Stomach smooth muscle (tissue), 2 donors: ENCODE measurements at regions not wholly inside any gene's neighbourhood (a gene's known extent, or its start where the extent isn't known, plus 50 kb on each side); places are given as distances from the start of the nearest gene placed in this dataset.
"Not testable (repeated sequence)": the region's sequence is repeated elsewhere in the genome, so short reads cannot be mapped to it uniquely, and the experiment has no call there.

Experiments used
- H3K27ac ChIP-seq: one replicate; pipeline ENCODE4 v1.7.0; 2013; ENCODE audit warnings: mild to moderate bottlenecking, low read length, inconsistent platforms
- H3K27me3 ChIP-seq, 2 donors: one replicate each; pipeline ENCODE4 v1.7.0; 2013; ENCODE audit warnings: low read length in 2 of 2; ENCODE audit not compliant: insufficient read depth in 2 of 2, control insufficient read depth in 1 of 2
- H3K36me3 ChIP-seq, 2 donors: one replicate each; pipeline ENCODE4 v1.7.0; 2013; ENCODE audit warnings: low read length in 2 of 2; ENCODE audit not compliant: control insufficient read depth in 2 of 2, insufficient read depth in 2 of 2
- H3K4me1 ChIP-seq: one replicate; pipeline ENCODE4 v1.7.0; 2013; ENCODE audit warnings: low read length; ENCODE audit not compliant: control insufficient read depth, insufficient read depth
- H3K4me3 ChIP-seq, 2 donors: one replicate each; pipeline ENCODE4 v1.7.0; 2013; ENCODE audit warnings: low read length in 2 of 2
- H3K9ac ChIP-seq, 2 donors: one replicate each; pipeline ENCODE4 v1.7.0; 2013; ENCODE audit warnings: low read length in 2 of 2, mild to moderate bottlenecking in 1 of 2
- H3K9me3 ChIP-seq, 2 donors: one replicate each; pipeline ENCODE4 v1.7.0; 2013; ENCODE audit warnings: low read length in 2 of 2; ENCODE audit not compliant: control insufficient read depth in 2 of 2
- donor health status: healthy.
- donor health status: Pancreatic carcinoma.

- no peaks in the 10 kb centered on the region for H3K36me3 ChIP-seq
- no peaks in the 10 kb centered on the region for H3K9me3 ChIP-seq
- H3K27me3 ChIP-seq: no peaks in the 10 kb centered on the region
- H3K27ac ChIP-seq: no peak overlapping the region
- H3K4me1 ChIP-seq: no peaks in the 10 kb centered on the region
- H3K9ac ChIP-seq: no peak overlapping the region
- H3K4me3 ChIP-seq: no peak overlapping the region
These were observed 339.5 kb upstream of the PAPPA start for GRCh38 chr9:115814081-115814480.

GRCh38 chr9:115815786-115816185 is 337.8 kb upstream of the PAPPA start:
- no peaks in the 10 kb centered on the region for H3K4me1 ChIP-seq
- no peak overlapping the region for H3K9ac ChIP-seq
- H3K9me3 ChIP-seq: no peaks in the 10 kb centered on the region
- no peak overlapping the region for H3K4me3 ChIP-seq
- no peak overlapping the region for H3K27ac ChIP-seq
- H3K36me3 ChIP-seq: no peaks in the 10 kb centered on the region
- no peaks in the 10 kb centered on the region for H3K27me3 ChIP-seq

GRCh38 chr9:115818651-115819050 is 334.9 kb upstream of the PAPPA start:
- not testable (repeated sequence) for H3K27ac ChIP-seq, H3K9ac ChIP-seq, H3K9me3 ChIP-seq, H3K27me3 ChIP-seq, H3K36me3 ChIP-seq, H3K4me1 ChIP-seq, H3K4me3 ChIP-seq

GRCh38 chr9:115832031-115832430 is 321.6 kb upstream of the PAPPA start:
- Histone ChIP-seq H3K4me3 (no peak overlapping the region), H3K27me3 (no peaks in the 10 kb centered on the region), H3K36me3 (no peaks in the 10 kb centered on the region), H3K27ac (no peak overlapping the region), H3K4me1 (no peaks in the 10 kb centered on the region), H3K9me3 (peaks cover 0 to 2% of the 10 kb centered on the region in 2 donors), H3K9ac (no peak overlapping the region)

- Histone ChIP-seq H3K4me1 (no peaks in the 10 kb centered on the region), H3K36me3 (no peaks in the 10 kb centered on the region), H3K27ac (peak overlapping the region; percentile 1), H3K9ac (no peak overlapping the region), H3K9me3 (peaks cover 0 to 2% of the 10 kb centered on the region in 2 donors), H3K27me3 (no peaks in the 10 kb centered on the region), H3K4me3 (no peak overlapping the region)
These were observed 316.0 kb upstream of the PAPPA start for GRCh38 chr9:115837618-115838017.

GRCh38 chr9:115838417-115838816 is 315.2 kb upstream of the PAPPA start:
- Histone ChIP-seq H3K27ac (peak overlapping the region; percentile 1), H3K9me3 (peaks cover 0 to 2% of the 10 kb centered on the region in 2 donors), H3K36me3 (no peaks in the 10 kb centered on the region), H3K4me3 (no peak overlapping the region), H3K27me3 (no peaks in the 10 kb centered on the region), H3K9ac (no peak overlapping the region), H3K4me1 (no peaks in the 10 kb centered on the region)

GRCh38 chr9:115844433-115844832 is 309.2 kb upstream of the PAPPA start:
- not testable (repeated sequence) for H3K36me3 ChIP-seq, H3K9ac ChIP-seq, H3K4me3 ChIP-seq, H3K9me3 ChIP-seq, H3K27me3 ChIP-seq, H3K27ac ChIP-seq, H3K4me1 ChIP-seq

- H3K9ac ChIP-seq: no peak overlapping the region
- no peaks in the 10 kb centered on the region for H3K4me1 ChIP-seq
- H3K27me3 ChIP-seq: no peaks in the 10 kb centered on the region
- H3K36me3 ChIP-seq: no peaks in the 10 kb centered on the region
- H3K4me3 ChIP-seq: no peak overlapping the region
- no peaks in the 10 kb centered on the region for H3K9me3 ChIP-seq
- no peak overlapping the region for H3K27ac ChIP-seq
These were observed 307.8 kb upstream of the PAPPA start for GRCh38 chr9:115845648-115846312.

GRCh38 chr9:115847216-115847615 is 306.4 kb upstream of the PAPPA start:
- Histone ChIP-seq H3K4me3 (no peak overlapping the region), H3K9ac (no peak overlapping the region), H3K27ac (no peak overlapping the region), H3K36me3 (no peaks in the 10 kb centered on the region), H3K4me1 (no peaks in the 10 kb centered on the region), H3K27me3 (no peaks in the 10 kb centered on the region), H3K9me3 (no peaks in the 10 kb centered on the region)

GRCh38 chr9:115849679-115850412 is 303.7 kb upstream of the PAPPA start:
- no peak overlapping the region for H3K9ac ChIP-seq
- no peak overlapping the region for H3K27ac ChIP-seq
- no peaks in the 10 kb centered on the region for H3K9me3 ChIP-seq
- H3K4me3 ChIP-seq: no peak overlapping the region
- no peaks in the 10 kb centered on the region for H3K4me1 ChIP-seq
- no peaks in the 10 kb centered on the region for H3K27me3 ChIP-seq
- no peaks in the 10 kb centered on the region for H3K36me3 ChIP-seq
